ENCODE measurements at regions not wholly inside any gene's neighbourhood (a gene's known extent, or its start where the extent isn't known, plus 50 kb on each side); places are given as distances from the start of the nearest gene placed in this dataset.

GRCh38 chr6:122200440-122200839, 199.0 kb upstream of the HSF2 start:
- Histone ChIP-seq H3K56ac (ENCODE audit: insufficient read length, low read depth, low read length) (no peak overlapping the region), H4K91ac (ENCODE audit: insufficient read length, low read depth, low read length) (no peak overlapping the region), H3K9me3 (ENCODE audit: control insufficient read depth, low read depth, low read length) (no peaks in the 10 kb centered on the region), H4K8ac (replicated peaks; ENCODE audit: insufficient read length, low read depth, low read length) (no peak overlapping the region), H3K23ac (ENCODE audit: insufficient read length, low read depth, low read length) (no peak overlapping the region), H3K79me2 (ENCODE audit: insufficient read depth, low read length) (no peaks in the 10 kb centered on the region), H2AK5ac (ENCODE audit: insufficient read length, low read length) (no peak overlapping the region), H2BK15ac (ENCODE audit: low read depth, low read length) (no peak overlapping the region), H4K20me1 (ENCODE audit: control insufficient read depth, insufficient read depth, insufficient read length) (no peaks in the 10 kb centered on the region), H2BK20ac (ENCODE audit: low read depth, low read length, poor library complexity, severe bottlenecking) (no peak overlapping the region), H3K27ac (ENCODE audit: insufficient read length, low read depth, low read length) (no peak overlapping the region), H2AFZ (ENCODE audit: low read length) (no peak overlapping the region), H3K4me1 (ENCODE audit: insufficient read depth, low read length) (no peaks in the 10 kb centered on the region), H3K4ac (ENCODE audit: low read depth, low read length) (no peak overlapping the region), H4K5ac (ENCODE audit: insufficient read length, low read depth, low read length) (no peak overlapping the region), H3T11ph (ENCODE audit: low read length) (no peak overlapping the region), H3K79me1 (ENCODE audit: insufficient read depth, low read depth, low read length, poor library complexity, severe bottlenecking) (no peaks in the 10 kb centered on the region), H3K14ac (ENCODE audit: insufficient read depth, low read length) (no peak overlapping the region), H2BK5ac (ENCODE audit: insufficient read length, low read length) (no peak overlapping the region), H3K4me2 (ENCODE audit: insufficient read depth, insufficient read length, low read length) (no peak overlapping the region), H3K18ac (ENCODE audit: insufficient read length, low read depth, low read length) (no peak overlapping the region), H3K27me3 (ENCODE audit: insufficient read depth, low read length) (no peaks in the 10 kb centered on the region), H3K23me2 (ENCODE audit: insufficient read length, low read depth, low read length, poor library complexity, severe bottlenecking) (no peaks in the 10 kb centered on the region), H2BK120ac (ENCODE audit: low read depth, low read length, poor library complexity, severe bottlenecking) (no peak overlapping the region), H2BK12ac (ENCODE audit: insufficient read length, low read depth, low read length) (no peak overlapping the region), H3K9ac (ENCODE audit: extremely low read depth, insufficient read length, low read length) (no peak overlapping the region)
- Mint-ChIP-seq H3K27ac (no peak overlapping the region), H3K4me1 (peaks cover 0 to 2% of the 10 kb centered on the region in 2 experiments; a peak in 2 of 4 replicates), H3K27me3 (ENCODE audit: low read depth) (no peaks in the 10 kb centered on the region), H3K4me3 (no peak overlapping the region), H3K36me3 (ENCODE audit: insufficient read depth in 1 of 3, low read depth in 3 of 3) (no peaks in the 10 kb centered on the region), H3K9me3 (no peaks in the 10 kb centered on the region; a peak in 2 of 5 replicates)
- WGBS (ENCODE audit: extremely low coverage, insufficient read length, low lambda C conversion rate): no CpG with 5 or more reads among the region's 1 CpG
- TF ChIP-seq, protein P1, sequence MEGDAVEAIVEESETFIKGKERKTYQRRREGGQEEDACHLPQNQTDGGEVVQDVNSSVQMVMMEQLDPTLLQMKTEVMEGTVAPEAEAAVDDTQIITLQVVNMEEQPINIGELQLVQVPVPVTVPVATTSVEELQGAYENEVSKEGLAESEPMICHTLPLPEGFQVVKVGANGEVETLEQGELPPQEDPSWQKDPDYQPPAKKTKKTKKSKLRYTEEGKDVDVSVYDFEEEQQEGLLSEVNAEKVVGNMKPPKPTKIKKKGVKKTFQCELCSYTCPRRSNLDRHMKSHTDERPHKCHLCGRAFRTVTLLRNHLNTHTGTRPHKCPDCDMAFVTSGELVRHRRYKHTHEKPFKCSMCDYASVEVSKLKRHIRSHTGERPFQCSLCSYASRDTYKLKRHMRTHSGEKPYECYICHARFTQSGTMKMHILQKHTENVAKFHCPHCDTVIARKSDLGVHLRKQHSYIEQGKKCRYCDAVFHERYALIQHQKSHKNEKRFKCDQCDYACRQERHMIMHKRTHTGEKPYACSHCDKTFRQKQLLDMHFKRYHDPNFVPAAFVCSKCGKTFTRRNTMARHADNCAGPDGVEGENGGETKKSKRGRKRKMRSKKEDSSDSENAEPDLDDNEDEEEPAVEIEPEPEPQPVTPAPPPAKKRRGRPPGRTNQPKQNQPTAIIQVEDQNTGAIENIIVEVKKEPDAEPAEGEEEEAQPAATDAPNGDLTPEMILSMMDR (conservative IDR thresholded peaks at IDR 0.05): no peak
- no peak for DNase-seq

Measured in H9 (cell line).